Inferior parietal cortex (tissue), 1 donor: ENCODE measurements at regions not wholly inside any gene's neighbourhood (a gene's known extent, or its start where the extent isn't known, plus 50 kb on each side); places are given as distances from the start of the nearest gene placed in this dataset.
"Not testable (repeated sequence)": the region's sequence is repeated elsewhere in the genome, so short reads cannot be mapped to it uniquely, and the experiment has no call there.

ENCODE experiments used
- DNase-seq: peaks from one replicate; pipeline ENCODE4 v3.0.0-alpha.2; 2016; ENCODE audit errors: extremely low spot score

GRCh38 chr4:149203256-149204001 is 612.2 kb downstream of the IQCM start:
- no peak for DNase-seq

DNA sequence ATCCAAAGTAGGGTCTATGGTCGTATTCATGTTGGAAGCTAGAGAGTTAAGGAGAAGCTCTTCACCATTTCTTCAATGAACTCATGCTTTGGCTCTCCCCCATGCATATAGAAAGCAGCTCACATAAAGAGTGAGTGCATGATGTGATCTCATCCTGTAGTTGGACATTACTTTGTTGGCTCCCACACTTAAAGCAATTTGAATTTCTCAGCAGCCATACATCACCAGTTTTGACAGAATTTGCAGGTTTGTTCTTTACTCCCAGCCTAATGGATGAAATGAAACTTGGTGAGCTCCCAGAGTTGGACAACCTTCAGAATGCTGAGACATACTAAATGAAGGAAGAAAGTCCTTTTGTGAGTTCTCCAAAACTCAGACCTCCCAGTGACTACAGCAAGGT is 613.5 kb downstream of the IQCM start:
- no peak for DNase-seq

DNA sequence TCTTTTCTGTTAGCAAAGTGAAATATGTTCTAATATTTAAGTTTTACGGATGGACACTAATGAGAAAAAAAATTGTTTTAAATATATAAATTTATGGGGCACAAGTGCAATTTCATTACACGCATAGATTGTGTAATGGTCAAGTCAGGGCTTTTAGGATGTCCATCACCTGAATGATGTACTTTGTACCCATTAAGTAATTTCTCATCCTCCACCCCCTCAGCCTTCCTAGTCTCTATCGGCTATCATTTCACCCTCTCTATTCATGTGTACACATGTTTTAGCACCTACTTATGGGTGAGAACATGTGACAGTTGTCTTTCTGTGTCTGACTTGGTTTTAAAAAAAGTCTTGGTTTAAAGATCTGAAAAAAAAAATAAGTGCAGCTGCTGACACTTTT is 616.0 kb downstream of the IQCM start:
- no peak for DNase-seq

DNA sequence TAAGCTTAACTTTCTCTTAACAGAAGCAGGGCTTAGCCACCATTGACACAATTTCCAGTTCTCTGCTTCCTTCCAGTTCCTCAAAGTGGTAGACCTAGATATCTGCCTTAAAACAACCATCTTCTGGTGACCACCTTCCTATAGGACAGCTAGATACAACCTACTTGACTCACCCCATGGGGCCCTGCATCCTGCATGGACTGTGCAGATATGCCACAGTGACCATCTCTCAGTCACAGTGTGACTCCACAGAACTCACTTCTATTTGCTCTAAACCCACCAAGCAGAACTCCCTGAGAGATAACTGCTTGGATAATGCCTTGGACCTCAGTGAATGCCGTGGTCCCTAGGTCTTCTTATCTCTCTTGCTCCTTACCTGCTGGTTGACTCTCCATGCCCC is 621.6 kb downstream of the IQCM start:
- no peak for DNase-seq

DNA sequence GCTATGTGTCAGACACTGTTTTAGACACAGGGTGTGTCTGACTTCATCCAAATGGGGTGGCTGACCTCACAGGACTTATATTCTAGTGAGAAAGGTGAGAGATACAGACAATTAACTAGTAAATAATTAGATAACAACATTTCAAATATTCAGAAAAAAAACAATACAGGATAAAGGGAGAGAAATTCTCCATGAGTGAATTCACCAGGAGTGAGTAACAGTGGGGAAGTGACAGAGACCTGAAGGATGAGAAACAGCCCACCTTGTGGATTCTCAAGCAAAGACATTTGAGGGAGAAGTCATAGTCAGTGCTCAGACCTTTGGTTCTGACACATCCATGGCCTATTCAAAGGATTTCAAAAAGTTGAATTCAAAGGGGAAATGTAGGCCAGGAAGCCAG is 627.9 kb downstream of the IQCM start:
- no peak for DNase-seq

DNA sequence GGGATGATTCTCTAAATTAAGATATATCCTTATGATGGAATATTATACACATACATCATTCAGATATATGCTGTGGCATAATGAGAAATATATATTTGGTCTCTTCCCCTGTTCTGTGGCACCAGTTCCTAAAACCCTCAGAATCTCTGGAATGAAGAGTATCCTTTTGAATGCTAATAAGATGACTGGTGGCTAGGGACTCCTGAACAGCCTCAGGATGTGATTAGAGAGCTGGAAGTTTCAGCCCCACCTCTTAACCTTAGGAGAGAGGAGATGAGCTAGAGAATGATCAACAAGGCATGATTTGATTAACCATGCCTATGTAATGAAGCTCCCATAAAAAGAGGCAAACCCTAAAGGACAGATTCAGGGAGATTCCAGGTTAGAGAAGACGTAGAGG is 632.0 kb downstream of the IQCM start:
- DNase-seq, result no peak

- DNase-seq, result not testable (repeated sequence)
These were observed 634.2 kb downstream of the IQCM start for GRCh38 chr4:149181459-149181858.

DNA sequence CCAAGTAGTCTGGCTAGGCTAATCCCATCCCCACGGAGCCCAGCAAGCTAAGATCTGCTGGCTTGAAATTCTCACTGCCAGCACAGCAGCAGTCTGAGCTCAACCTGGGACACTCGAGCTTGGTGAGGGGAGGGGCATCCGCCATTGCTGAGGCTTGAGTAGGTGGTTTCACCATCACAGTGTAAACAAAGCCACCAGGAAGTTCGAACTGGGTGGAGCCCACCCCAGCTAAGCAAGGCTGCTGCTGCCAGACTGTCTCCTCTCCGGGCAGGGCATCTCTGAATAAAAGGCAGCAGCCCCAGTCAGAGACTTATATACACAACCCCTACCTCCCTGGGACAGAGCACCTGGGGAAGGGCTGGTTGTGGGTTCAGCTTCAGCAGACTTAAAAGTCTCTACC is 639.6 kb downstream of the IQCM start:
- DNase-seq, result no peak

- no peak for DNase-seq
These were observed 640.1 kb downstream of the IQCM start for GRCh38 chr4:149175549-149175948.

- DNase-seq, result no peak
These were observed 642.2 kb downstream of the IQCM start for GRCh38 chr4:149173241-149174013.

DNA sequence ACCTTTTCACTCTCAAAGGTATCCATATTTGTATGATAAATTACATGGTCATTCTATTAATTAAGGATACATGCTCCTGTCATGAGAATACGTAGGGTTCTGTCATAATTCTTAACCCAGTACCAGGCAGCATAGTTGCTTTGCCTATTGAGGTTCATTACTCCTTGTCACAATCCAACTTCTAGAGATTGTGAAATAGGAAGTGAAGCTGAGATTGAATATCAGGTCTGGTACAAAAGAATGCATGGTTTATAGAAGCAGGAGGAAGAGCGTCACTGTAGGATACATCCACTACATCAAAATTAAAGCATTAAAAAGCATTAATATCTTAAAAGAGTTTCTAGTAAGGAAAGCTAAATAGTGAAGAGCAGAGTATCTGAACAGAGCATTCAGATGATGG is 647.0 kb downstream of the IQCM start:
- no peak for DNase-seq

- no peak for DNase-seq
These were observed 648.8 kb downstream of the IQCM start for GRCh38 chr4:149166876-149167275.

DNA sequence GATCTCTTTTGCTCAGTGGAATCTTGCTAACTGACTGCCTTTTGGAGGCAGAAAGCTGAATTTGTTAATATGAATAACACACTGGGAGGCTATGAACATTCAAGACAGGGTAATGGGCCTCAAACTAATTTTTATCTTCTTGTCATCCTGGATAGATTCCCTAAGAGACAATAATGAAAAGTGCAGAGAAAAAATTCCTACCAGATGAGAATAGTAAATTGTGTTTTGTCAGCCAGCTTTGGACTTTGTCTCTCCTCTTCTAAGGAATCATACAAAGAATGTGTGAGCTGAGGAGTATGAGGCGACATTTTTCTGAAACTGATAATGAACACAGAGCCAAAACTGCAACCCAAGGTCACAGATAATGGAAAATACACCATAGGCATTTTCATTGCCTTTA is 649.3 kb downstream of the IQCM start:
- no peak for DNase-seq

GRCh38 chr4:149164282-149164681 is 651.4 kb downstream of the IQCM start:
- no peak for DNase-seq

- no peak for DNase-seq
These were observed 654.4 kb downstream of the IQCM start for GRCh38 chr4:149161247-149161646.

DNA sequence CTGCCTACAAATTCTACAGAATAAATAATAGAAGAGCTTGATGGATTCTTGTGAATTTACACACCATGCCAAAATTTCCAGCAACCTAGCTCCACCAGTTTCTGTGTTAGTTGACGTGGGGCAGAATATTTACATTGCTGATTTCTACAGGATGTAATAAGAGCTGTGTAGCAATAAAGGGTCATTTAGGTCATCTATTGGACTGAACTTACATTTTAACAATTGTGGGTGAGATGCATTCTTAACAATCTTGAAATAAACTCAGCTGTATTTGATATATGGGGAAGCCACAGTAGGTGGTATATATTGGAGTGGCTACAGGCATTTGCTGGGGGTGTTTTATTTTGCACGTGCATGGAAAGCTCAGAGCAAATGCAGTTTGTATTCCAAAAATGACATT is 655.3 kb downstream of the IQCM start:
- no peak for DNase-seq

- DNase-seq, result no peak
These were observed 656.8 kb downstream of the IQCM start for GRCh38 chr4:149158817-149159216.

GRCh38 chr4:149145803-149146202 is 669.8 kb downstream of the IQCM start:
- DNase-seq, result no peak

DNA sequence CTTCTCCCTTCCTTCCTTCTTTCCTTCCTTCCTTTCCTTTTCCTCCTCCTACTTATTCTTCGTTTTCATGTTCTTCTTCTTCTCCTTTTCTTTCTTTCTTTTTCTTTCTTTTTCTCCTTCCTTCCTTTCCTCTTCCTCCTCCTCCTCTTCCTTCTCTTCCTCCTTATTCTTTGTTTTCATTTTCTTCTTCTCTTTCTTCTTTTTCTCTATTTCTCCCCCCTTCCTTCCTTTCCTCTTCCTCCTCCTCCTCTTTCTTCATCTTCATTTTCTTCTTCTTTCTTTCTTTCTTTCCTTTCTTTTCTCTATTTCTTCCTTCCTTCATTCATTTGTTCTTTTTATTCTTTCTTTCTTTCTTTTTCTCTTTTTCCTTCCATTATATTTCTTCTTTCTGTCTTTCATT is 671.6 kb downstream of the IQCM start:
- no peak for DNase-seq

GRCh38 chr4:149141391-149141790 is 674.3 kb downstream of the IQCM start:
- no peak for DNase-seq

GRCh38 chr4:149140841-149141240 is 674.8 kb downstream of the IQCM start:
- no peak for DNase-seq

- DNase-seq, result no peak
These were observed 678.6 kb downstream of the IQCM start for GRCh38 chr4:149136951-149137620.

- DNase-seq, result no peak
These were observed 680.6 kb downstream of the IQCM start for GRCh38 chr4:149135062-149135461.
